ENCODE measurements at regions not wholly inside any gene's neighbourhood (a gene's known extent, or its start where the extent isn't known, plus 50 kb on each side); places are given as distances from the start of the nearest gene placed in this dataset.

- TF ChIP-seq, protein P1, sequence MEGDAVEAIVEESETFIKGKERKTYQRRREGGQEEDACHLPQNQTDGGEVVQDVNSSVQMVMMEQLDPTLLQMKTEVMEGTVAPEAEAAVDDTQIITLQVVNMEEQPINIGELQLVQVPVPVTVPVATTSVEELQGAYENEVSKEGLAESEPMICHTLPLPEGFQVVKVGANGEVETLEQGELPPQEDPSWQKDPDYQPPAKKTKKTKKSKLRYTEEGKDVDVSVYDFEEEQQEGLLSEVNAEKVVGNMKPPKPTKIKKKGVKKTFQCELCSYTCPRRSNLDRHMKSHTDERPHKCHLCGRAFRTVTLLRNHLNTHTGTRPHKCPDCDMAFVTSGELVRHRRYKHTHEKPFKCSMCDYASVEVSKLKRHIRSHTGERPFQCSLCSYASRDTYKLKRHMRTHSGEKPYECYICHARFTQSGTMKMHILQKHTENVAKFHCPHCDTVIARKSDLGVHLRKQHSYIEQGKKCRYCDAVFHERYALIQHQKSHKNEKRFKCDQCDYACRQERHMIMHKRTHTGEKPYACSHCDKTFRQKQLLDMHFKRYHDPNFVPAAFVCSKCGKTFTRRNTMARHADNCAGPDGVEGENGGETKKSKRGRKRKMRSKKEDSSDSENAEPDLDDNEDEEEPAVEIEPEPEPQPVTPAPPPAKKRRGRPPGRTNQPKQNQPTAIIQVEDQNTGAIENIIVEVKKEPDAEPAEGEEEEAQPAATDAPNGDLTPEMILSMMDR (IDR thresholded peaks at IDR 0.05) = no peak
- TF ChIP-seq POLR2A (IDR thresholded peaks at IDR 0.05) = no peak
These were observed 315.6 kb upstream of the NR2F2 start for GRCh38 chr15:96014939-96015338.
